ENCODE measurements at regions not wholly inside any gene's neighbourhood (a gene's known extent, or its start where the extent isn't known, plus 50 kb on each side); places are given as distances from the start of the nearest gene placed in this dataset.

DNA sequence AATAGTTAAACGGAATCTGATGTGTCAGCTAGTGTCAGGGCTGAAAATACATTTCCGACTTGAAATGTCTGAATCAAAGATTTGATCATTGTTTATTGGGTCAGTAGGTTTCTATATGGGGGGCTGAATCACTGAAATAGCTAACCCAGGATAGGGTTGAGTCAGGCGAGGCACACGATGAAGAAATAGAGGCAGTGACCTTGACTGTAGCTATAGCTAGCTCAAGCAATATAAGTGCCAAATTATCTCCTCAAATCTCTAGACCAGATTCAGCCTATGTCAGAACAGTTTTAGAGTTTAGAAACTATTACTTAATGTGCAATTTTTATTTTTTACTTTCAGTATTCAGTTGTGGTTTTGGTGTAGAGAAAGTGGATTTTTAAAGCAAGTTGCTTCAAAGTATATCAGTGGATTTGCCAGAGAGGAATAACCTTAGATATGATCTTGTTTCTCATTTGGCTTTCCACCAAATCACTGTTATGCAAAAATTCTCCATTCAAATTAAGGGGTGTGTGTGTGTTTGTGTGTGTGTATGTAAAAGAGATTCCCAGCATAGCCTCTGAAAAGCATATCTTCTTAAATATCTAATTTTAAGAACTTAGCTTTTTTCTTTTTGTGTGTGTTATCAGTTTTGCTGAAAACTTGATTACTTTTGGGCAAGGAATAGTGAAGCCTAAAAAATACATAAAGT, 100.3 kb upstream of the RPL34 start:
- DNase-seq: no peak
- TF ChIP-seq, protein P1, sequence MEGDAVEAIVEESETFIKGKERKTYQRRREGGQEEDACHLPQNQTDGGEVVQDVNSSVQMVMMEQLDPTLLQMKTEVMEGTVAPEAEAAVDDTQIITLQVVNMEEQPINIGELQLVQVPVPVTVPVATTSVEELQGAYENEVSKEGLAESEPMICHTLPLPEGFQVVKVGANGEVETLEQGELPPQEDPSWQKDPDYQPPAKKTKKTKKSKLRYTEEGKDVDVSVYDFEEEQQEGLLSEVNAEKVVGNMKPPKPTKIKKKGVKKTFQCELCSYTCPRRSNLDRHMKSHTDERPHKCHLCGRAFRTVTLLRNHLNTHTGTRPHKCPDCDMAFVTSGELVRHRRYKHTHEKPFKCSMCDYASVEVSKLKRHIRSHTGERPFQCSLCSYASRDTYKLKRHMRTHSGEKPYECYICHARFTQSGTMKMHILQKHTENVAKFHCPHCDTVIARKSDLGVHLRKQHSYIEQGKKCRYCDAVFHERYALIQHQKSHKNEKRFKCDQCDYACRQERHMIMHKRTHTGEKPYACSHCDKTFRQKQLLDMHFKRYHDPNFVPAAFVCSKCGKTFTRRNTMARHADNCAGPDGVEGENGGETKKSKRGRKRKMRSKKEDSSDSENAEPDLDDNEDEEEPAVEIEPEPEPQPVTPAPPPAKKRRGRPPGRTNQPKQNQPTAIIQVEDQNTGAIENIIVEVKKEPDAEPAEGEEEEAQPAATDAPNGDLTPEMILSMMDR (IDR thresholded peaks at IDR 0.05; ENCODE audit: low read depth, low read length): no peak
- H3K9me3 ChIP-seq: no peaks in the 10 kb centered on the region; the same call in 1 of the 2 replicates
- peaks cover 63% of the 10 kb centered on the region for H3K27me3 ChIP-seq
- no peak overlapping the region for H3K4me3 ChIP-seq (ENCODE audit: low read depth, low read length)
- no peaks in the 10 kb centered on the region for H3K4me1 ChIP-seq
- no peaks in the 10 kb centered on the region for H3K36me3 ChIP-seq

DNA sequence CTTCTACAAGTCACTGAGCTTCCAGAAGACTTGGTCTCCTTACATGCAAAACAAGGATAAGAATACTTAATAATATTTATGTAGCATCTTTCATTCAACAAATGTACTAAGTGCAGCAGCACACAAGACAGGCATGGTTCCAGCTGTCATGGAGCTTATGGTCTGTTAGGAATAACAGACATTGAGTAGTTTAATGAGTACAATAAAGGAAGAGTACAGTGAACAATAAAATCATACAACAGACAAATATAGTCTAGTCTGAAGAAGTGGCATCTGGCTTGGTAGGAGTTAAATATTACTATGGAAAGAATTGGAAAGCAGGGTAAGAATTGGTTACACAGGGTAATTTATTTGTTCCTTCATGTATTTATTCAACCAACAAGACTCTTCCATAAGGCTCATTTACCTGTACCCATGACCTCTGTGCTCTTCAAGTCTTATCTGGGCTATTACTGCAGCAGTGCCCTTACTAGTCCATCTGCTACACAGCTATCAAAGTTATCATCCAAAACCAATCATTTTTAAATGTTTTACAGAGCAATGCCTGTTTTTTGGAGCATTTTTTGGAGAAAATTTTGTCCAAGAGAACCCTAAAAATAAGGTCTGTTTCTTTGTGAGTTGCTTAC, 101.1 kb upstream of the RPL34 start:
- TF ChIP-seq, protein P1 (IDR thresholded peaks at IDR 0.05; ENCODE audit: low read depth, low read length): no peak
- no peaks in the 10 kb centered on the region for H3K36me3 ChIP-seq
- H3K9me3 ChIP-seq: no peaks in the 10 kb centered on the region; the same call in 1 of the 2 replicates
- H3K27me3 ChIP-seq: peaks cover 65% of the 10 kb centered on the region
- no peaks in the 10 kb centered on the region for H3K4me1 ChIP-seq
- no peak for DNase-seq
- H3K4me3 ChIP-seq (ENCODE audit: low read depth, low read length): no peak overlapping the region

DNA sequence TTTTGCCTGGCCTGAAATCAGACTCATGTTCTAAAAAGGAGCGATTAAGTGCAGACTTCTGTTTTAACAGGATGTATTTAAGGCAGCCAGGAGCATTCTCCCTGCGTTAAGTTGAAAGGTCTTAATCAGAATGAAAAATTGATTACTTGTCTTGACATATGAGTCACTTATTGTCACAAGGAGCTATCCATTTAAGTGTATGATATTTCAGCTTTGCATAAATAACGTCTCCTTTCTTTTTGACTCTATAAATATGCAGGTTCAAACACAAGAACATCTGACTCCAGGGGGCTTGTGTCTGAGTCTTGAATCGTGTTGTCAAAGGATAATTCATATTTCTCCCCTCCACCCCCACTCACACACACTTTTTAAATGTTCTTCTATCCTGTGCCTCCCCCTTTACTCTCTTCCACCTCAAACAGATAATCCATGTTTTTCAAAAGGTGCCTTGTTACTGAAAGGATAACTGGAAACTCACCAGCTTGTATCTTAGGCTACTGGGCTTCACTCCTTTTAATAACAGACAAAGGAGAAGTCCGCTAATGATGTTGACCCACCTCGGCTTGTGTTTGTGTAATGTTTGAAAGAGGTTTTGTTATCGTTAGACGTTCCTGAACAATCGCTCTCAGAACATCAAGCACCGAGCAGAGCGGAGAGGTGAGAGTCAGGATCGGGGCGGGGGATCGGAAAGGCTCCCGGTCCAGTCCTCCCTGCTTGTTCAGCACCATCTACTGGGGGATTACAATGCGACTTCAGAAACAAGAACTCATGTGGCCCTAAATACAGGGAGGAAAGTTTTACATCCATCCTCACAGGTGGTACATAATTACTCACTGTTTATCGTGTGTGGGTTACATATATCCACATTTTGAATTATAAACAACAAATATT, 107.5 kb upstream of the RPL34 start:
- H3K27me3 ChIP-seq: peaks cover 59% of the 10 kb centered on the region
- no peaks in the 10 kb centered on the region for H3K36me3 ChIP-seq
- no peaks in the 10 kb centered on the region; the same call in 1 of the 2 replicates for H3K9me3 ChIP-seq
- TF ChIP-seq, protein P1 (IDR thresholded peaks at IDR 0.05; ENCODE audit: low read depth, low read length): peak; percentile 63
- peak; percentile 54 for DNase-seq
- no peaks in the 10 kb centered on the region for H3K4me1 ChIP-seq
- H3K4me3 ChIP-seq (ENCODE audit: low read depth, low read length): no peak overlapping the region

DNA sequence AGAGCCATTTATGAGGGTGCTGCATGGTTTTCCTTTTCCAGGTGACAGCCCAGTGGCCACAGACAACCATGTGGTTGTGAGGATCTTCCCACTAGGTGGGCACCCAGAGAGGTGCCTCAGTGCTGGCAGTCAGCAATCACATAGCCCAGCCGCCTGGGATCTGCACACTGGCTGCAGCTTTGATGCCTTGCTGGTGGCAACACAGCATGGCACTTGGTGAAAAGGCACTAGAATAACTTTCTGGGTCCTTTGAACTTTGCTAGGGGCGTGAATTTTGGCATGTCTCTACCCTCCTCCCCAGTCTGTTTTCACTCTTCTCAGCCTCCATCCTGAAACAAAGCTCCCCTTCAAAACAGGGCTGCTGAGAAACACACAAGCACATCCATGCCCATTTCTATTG, 108.8 kb upstream of the RPL34 start:
- TF ChIP-seq, protein P1 (IDR thresholded peaks at IDR 0.05; ENCODE audit: low read depth, low read length): no peak
- Histone ChIP-seq H3K4me3 (ENCODE audit: low read depth, low read length) (no peak overlapping the region), H3K4me1 (no peaks in the 10 kb centered on the region), H3K27me3 (peaks cover 54% of the 10 kb centered on the region), H3K9me3 (no peaks in the 10 kb centered on the region; the same call in 1 of the 2 replicates), H3K36me3 (no peaks in the 10 kb centered on the region)
- no peak for DNase-seq

DNA sequence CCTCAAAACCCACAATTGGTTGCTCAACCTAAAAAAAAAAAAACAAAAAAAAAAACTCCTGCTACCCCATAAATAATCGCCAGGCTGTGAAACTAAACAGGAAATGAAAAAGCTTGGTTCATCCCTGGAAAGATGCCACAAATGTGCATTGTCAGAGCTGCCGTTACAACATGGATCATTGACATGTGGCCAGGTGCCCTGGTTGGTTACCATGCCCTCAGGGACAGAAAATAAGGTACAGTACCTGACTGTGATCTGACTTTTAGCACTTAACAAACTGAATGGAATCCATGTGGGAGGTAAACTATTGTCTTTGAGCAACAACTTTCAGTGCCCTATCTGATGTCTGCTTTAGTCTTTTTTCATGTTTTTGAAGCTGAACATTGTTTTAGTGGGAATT, 118.0 kb upstream of the RPL34 start:
- Histone ChIP-seq H3K4me3 (ENCODE audit: low read depth, low read length) (no peak overlapping the region), H3K4me1 (no peaks in the 10 kb centered on the region), H3K27me3 (peaks cover 4% of the 10 kb centered on the region; the same call in 1 of the 2 replicates), H3K36me3 (no peaks in the 10 kb centered on the region), H3K9me3 (no peaks in the 10 kb centered on the region; the same call in 1 of the 2 replicates)
- no peak for DNase-seq
- TF ChIP-seq, protein P1 (IDR thresholded peaks at IDR 0.05; ENCODE audit: low read depth, low read length): no peak

All from BE2C (cell line).